SK-N-MC (cell line): ENCODE measurements at regions not wholly inside any gene's neighbourhood (a gene's known extent, or its start where the extent isn't known, plus 50 kb on each side); places are given as distances from the start of the nearest gene placed in this dataset.

Source experiments
- DNase-seq: peaks from one replicate; pipeline ENCODE4 v3.0.0-alpha.2; 2011; ENCODE audit warnings: low read depth, low spot score
- H3K27ac ChIP-seq: fragments of 200-600 bp; sonication (generic); 2 replicates; pipeline ENCODE4 v1.5.1; 2016; ENCODE audit warnings: mixed run types
- H3K36me3 ChIP-seq: fragments of 200-600 bp; sonication (generic); 2 replicates; pipeline ENCODE4 v1.6.1; 2017; ENCODE audit warnings: antibody characterized with exemption, low read length, mixed read lengths; ENCODE audit not compliant: insufficient read depth
- H3K4me3 ChIP-seq: fragments of 200-600 bp; sonication (generic); 2 replicates; pipeline ENCODE4 v1.5.1; 2016
- H3K9ac ChIP-seq: fragments of 200-600 bp; sonication (generic); 2 replicates; pipeline ENCODE4 v1.8.0; 2017; ENCODE audit warnings: mixed run types, mixed read lengths; ENCODE audit not compliant: insufficient read length
- H3K9me3 ChIP-seq: fragments of 200-600 bp; sonication (generic); 2 replicates; pipeline ENCODE4 v1.6.1; 2017; ENCODE audit warnings: low read depth, mild to moderate bottlenecking, antibody characterized with exemption, low read length, moderate library complexity, mixed read lengths
- EZH2 ChIP-seq: fragments of 200-600 bp; sonication (generic); IDR thresholded peaks from one replicate; pipeline ENCODE4 v1.6.1; 2017; ENCODE audit warnings: antibody characterized with exemption
- FOXP2 ChIP-seq: optimal IDR thresholded peaks from 2 replicates; pipeline ENCODE3; 2011; ENCODE audit warnings: mild to moderate bottlenecking, moderate library complexity; ENCODE audit not compliant: insufficient read depth; ENCODE audit errors: extremely low read length, control extremely low read depth
- POLR2AphosphoS5 ChIP-seq: IDR thresholded peaks from 2 replicates; pipeline ENCODE4 v1.6.1; 2012; ENCODE audit warnings: mild to moderate bottlenecking, low read depth, low read length, borderline replicate concordance

- Histone ChIP-seq H3K36me3 (no peaks in the 10 kb centered on the region), H3K9me3 (no peaks in the 10 kb centered on the region), H3K27ac (no peak overlapping the region), H3K4me3 (no peak overlapping the region), H3K9ac (no peak overlapping the region)
- DNase-seq, result no peak
- TF ChIP-seq FOXP2 (no peak), POLR2AphosphoS5 (no peak), EZH2 (no peak)
Observed at GRCh38 chr17:77316651-77317050, 175.9 kb downstream of the SEC14L1 start.

- H3K9me3 ChIP-seq, result no peaks in the 10 kb centered on the region
- no peak for TF ChIP-seq POLR2AphosphoS5
- no peak for TF ChIP-seq EZH2
- no peak for TF ChIP-seq FOXP2
- no peaks in the 10 kb centered on the region for H3K36me3 ChIP-seq
- H3K4me3 ChIP-seq, result no peak overlapping the region
- DNase-seq, result no peak
- H3K9ac ChIP-seq, result no peak overlapping the region
- H3K27ac ChIP-seq, result no peak overlapping the region
Observed at GRCh38 chr17:77317091-77317750, 176.5 kb downstream of the SEC14L1 start.

- Histone ChIP-seq H3K9ac (no peak overlapping the region), H3K4me3 (no peak overlapping the region), H3K9me3 (no peaks in the 10 kb centered on the region), H3K27ac (no peak overlapping the region), H3K36me3 (no peaks in the 10 kb centered on the region)
- no peak for DNase-seq
- TF ChIP-seq POLR2AphosphoS5 (no peak), EZH2 (no peak), FOXP2 (no peak)
Observed at GRCh38 chr17:77318021-77318420, 177.3 kb downstream of the SEC14L1 start.

GRCh38 chr17:77318491-77319210, 177.9 kb downstream of the SEC14L1 start:
- Histone ChIP-seq H3K9me3 (no peaks in the 10 kb centered on the region), H3K9ac (peak overlapping the region; percentile 76), H3K36me3 (no peaks in the 10 kb centered on the region), H3K4me3 (peak overlapping the region; percentile 77), H3K27ac (peak overlapping the region; percentile 79; the same call in 1 of the 2 replicates)
- no peak for DNase-seq
- TF ChIP-seq POLR2AphosphoS5 (no peak), EZH2 (no peak), FOXP2 (no peak)

GRCh38 chr17:77319211-77320043, 178.7 kb downstream of the SEC14L1 start:
- peak overlapping the region; percentile 79 for H3K27ac ChIP-seq
- no peaks in the 10 kb centered on the region for H3K9me3 ChIP-seq
- no peak for DNase-seq
- H3K9ac ChIP-seq, result peak overlapping the region; percentile 76
- H3K4me3 ChIP-seq, result peak overlapping the region; percentile 77
- H3K36me3 ChIP-seq, result no peaks in the 10 kb centered on the region
- TF ChIP-seq FOXP2 (no peak), POLR2AphosphoS5 (peak; percentile 28; the same call in 1 of the 2 replicates)

- no peak for DNase-seq
- peak overlapping the region; percentile 79 for H3K27ac ChIP-seq
- peak overlapping the region; percentile 77 for H3K4me3 ChIP-seq
- no peaks in the 10 kb centered on the region for H3K9me3 ChIP-seq
- no peaks in the 10 kb centered on the region for H3K36me3 ChIP-seq
- H3K9ac ChIP-seq, result peak overlapping the region; percentile 76
- TF ChIP-seq EZH2 (no peak), FOXP2 (no peak), POLR2AphosphoS5 (no peak; the same call in 1 of the 2 replicates)
Observed at GRCh38 chr17:77320044-77320440, 179.3 kb downstream of the SEC14L1 start.

- no peaks in the 10 kb centered on the region for H3K36me3 ChIP-seq
- peak overlapping the region; percentile 76 for H3K9ac ChIP-seq
- no peaks in the 10 kb centered on the region for H3K9me3 ChIP-seq
- peak overlapping the region; percentile 77 for H3K4me3 ChIP-seq
- TF ChIP-seq EZH2 (no peak), FOXP2 (no peak), POLR2AphosphoS5 (no peak)
- peak overlapping the region; percentile 79; the same call in 1 of the 2 replicates for H3K27ac ChIP-seq
- no peak for DNase-seq
Observed at GRCh38 chr17:77320485-77321256, 179.9 kb downstream of the SEC14L1 start.
